Stimulated activated CD8-positive, alpha-beta memory T cell treated with anti-CD3 and anti-CD28 coated beads, Interleukin-7, amount 100 ng/mL, for 1 hour (primary cell): ENCODE measurements at regions not wholly inside any gene's neighbourhood (a gene's known extent, or its start where the extent isn't known, plus 50 kb on each side); places are given as distances from the start of the nearest gene placed in this dataset.

Experiments
- DNase-seq, 2 donors: peaks; one replicate each; pipeline ENCODE4 v3.0.0-alpha.2; 2020; ENCODE audit warnings: low read depth in 2 of 2

DNA sequence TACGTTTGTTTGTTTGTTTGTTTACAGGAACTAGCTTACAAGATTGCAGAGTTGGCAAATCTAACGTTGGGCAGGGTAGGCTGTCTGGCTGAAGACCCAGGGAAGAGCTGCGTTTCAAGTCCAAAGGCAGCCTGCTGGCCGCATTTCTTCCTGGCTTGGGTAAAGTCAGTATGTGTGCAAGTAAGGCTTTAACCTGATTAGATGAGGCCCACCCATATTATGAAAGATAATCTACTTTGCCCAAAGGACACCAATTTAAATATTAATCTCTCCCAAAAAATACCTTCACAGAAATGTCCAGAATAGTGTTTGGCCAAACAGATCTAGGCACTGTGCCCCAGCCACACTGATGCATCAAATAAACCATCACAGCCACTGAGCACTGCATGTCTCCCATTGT is 228.9 kb upstream of the HABP2 start:
- DNase-seq, result no peak

DNA sequence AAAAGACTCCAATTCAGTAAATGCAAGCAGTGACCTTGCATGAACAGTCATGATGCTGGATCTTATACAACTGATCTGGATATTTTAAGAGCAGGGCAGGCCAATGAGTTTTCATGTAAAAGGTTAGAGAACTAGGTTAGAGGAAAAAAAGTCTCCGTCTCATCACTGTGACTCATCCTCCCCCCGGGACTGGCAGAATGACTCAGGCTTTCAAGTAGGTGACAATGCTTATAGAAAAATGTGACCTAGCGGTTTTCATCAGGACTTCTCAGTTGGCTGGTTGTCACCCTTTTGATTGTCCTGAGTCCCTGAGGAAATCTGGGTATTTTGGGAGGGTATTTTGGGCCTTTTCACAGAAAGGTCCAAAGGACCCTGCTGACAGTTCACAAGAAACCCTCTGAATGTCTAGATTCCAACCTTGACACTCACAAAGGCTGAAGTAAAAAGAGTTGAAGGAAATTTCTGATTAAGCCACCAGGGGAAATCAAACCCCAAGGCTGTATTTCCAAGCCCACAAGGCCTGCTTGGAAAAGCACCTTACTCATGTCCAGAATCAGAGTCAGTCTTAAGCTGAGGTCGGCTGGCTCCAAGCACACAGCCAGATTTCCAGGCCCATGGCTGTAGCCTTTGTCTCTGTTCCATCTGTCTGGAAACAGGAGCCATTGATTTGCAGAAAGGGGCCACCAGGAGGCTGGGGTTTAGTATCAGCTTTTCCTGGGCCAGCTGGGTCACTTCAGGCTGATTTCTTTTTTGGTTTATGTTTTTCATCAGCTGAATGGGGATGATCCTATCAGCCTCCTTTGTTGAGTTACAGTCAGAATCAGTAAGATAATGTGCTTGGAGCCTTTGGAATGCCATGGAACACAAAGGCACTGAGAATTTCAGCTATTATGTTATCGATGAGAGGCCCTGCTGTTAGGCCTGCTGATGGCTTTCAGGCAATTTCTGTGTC is 226.4 kb upstream of the HABP2 start:
- DNase-seq, result no peak

- DNase-seq, result no peak
Measured at GRCh38 chr10:113329121-113329596, 223.7 kb upstream of the HABP2 start.

GRCh38 chr10:113331961-113332360 is 220.9 kb upstream of the HABP2 start:
- DNase-seq, result no peak

DNA sequence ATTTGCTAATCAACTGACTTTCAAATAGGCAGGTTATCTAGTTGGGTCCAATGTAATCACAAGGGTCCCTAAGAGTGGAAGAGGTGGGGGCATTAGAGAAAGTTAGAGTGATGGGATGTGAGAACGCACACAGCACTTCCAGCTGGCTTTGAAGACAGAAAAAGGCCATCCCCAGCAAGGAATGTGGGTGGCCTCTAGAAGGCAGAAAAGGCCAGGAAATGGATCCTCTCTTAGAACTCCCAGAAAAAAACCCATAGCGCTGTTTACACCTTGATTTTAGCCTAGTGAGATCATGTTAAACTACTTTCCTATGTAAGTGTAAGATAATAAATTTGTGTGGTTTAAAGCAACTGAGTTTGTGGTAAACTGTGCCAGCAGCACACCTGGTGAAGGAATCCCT is 219.5 kb upstream of the HABP2 start:
- DNase-seq, result no peak

DNA sequence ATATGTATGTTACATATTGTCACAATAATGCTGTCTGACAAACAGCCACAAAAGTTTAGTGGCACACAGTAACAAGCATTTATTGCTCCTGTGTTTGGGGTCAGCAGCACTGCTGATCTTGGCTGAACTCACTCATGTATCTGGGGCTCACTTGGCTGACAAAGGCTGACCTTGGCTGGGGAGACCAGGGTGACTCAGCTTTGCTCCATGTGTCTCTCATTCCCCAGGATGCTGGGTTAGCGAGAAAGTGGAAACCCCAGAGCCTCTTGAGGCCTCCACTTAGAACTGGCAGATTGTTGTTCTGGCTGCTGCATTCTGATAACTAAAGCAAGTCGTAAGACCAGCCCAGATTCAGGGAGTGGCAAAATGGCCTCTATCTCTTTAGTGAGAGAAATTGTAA is 217.3 kb upstream of the HABP2 start:
- DNase-seq, result no peak

DNA sequence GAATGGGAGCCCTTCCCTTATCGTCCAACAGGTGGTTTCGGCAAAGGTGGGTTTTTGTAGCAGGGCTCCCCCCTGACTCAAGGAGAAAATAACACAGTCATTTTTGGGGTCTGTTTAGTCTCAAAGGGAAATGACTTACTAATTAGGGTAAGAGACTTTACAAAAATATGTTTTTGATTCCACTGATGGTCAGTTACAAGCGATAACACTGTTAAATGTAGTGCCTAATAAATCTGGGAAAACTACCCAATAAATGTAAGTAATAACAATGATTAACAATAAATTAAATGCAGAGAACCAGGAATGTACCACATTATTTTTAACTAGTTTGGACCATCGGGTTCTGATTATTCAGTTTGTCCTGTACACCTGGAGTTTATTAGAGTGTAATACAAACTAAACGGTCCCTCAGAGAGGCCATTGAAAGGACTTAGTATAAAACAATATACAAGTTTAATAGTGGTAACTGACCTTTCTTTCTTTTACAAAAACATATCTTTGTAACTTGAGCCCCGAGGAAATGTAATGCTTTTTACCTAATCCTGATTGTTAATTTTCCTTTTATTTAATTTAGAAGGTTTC is 216.2 kb upstream of the HABP2 start:
- no peak for DNase-seq

GRCh38 chr10:113337142-113337541 is 215.7 kb upstream of the HABP2 start:
- DNase-seq, result no peak

- no peak for DNase-seq
Measured at GRCh38 chr10:113339121-113339520, 213.7 kb upstream of the HABP2 start.

DNA sequence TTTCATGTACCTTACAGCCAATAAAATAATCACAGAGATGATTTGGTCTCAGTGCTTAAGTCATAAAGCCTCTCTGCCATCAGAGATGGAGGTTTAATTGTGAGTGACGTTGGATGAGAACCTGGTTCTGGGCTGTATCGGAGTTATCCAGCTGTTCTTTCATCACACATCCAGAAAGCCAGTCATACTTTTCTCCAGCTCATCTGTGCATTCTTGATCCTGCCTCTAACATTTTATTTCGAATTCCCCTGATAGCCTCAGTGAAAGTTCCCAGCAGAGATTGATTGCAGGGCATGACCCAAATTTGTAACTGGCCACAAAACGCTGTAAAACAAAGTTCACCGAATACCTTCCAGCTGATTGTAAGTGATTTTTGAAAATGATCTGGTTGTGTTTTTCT is 212.6 kb upstream of the HABP2 start:
- no peak for DNase-seq

DNA sequence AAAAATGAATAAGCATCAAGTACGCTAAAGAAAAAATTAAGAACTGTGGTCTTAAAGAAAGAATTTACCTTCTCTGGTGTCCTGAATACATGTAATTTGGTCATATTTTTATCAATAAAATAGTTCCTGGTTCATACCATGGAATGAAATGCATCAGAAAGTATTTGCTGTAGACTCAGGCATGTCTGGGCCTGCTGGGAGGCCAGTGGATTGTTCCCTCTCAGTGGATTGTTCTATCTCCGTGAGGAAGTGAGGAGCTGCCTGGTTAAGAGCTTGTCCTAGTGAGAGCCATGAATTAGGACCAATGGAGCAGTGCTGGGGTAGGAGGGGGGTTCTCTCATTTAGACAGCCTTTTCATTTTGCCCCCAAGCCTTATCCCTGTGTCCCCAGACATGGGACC is 211.7 kb upstream of the HABP2 start:
- DNase-seq, result no peak

- DNase-seq, result no peak
Measured at GRCh38 chr10:113345826-113346624, 206.8 kb upstream of the HABP2 start.

GRCh38 chr10:113347508-113347907 is 205.3 kb upstream of the HABP2 start:
- DNase-seq, result no peak

DNA sequence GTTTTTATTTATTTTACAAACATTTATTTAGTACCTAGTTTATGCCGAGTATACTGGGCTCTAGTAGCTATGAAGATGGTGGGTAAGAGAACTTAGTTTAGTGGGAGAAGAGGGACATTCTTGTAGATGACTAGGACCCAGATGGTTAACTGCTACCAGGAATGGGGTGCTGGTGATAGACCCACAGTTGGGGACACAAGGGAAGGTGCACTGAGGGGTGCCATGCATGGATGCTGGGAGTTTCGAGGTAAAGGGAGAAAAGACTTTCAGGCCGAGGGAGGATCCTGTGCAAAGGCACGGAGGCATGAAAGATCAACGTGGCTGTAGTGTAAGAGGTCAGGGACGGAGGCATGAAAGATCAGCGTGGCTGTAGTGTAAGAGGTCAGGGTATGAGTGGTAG is 204.2 kb upstream of the HABP2 start:
- no peak for DNase-seq

DNA sequence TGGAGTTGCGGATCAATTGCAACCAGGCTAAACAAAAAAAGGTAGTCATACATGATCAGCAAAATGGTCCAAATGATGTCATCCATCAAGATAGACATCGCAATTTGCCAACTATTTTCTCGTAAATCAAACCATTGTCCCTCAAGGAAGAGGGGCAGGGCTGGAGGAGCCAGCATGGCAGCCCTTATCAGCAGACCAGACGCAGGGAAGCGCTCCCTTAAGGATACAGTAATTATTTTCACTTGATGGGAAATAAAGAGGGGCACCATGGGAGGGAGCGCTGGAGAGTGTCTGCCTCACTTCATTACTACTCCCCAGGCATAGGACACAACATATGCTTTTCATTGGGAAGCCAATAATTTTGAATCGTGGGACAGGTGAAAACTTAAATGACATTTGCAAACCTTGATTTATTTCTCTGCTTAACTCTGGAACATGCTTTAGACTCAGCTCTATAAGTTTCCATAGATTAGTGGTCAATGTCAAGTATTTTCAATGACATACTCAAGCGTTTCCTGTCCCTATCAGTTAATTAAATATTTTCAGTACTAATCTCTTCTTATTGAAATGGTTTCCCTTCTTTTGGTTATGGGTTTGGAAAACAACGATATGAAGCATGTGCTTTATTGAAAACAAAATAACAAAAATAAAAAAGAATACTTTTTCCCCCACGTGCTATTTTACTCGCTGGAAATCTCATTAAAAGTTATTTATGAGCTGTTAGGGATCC is 202.4 kb upstream of the HABP2 start:
- DNase-seq, result no peak

GRCh38 chr10:113354711-113355110 is 198.1 kb upstream of the HABP2 start:
- no peak for DNase-seq

- DNase-seq, result no peak
Measured at GRCh38 chr10:113356794-113357680, 195.8 kb upstream of the HABP2 start.

DNA sequence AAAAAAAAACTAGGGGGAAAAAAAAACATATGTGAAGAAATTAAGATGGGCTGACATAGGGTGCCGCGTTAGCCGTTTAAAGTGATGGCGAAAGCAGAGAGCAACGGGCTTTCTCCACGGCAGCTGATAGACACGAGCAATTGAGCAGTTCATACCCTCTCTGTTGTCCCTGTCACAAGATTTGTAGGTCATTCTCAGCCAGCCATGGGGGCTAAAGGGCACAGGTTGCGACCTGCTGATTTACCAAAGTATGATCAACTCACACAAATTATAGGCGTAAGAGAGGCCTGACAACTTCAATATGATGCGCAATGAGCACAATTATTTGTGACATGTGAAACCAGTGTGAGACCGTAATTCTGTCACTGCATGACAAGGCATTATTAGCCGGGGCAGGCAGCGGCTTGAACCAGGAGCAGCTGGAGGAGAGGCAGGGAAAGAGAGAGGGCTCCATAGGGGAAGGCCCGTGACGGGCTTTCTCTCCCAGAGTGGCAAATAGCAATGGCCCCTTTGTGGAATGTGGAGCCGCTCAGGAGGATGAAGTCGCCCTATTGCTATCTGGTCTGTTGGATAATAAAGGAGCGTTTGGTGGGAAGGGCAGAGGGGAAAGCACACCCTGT is 195.1 kb upstream of the HABP2 start:
- no peak for DNase-seq

GRCh38 chr10:113359655-113360054 is 193.2 kb upstream of the HABP2 start:
- DNase-seq, result no peak

DNA sequence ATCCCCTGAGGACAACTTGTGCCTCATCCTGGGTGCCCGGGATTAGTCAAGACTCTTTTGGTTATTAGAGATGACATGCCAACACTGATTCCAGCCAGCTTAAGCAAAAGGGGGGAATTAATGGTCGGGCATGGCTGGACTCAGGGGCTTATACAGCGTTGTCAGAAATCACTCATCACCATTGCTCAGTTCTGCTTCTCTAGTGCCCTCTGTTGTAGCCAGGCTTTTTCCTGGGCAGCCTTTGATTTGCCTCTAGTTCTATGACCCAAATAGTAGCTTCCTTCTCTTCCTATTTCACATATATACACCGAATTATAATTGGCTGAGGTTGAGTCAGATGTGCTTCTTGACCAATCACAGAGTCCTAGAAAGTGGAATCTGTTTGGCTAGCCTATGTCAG is 192.0 kb upstream of the HABP2 start:
- no peak for DNase-seq
